ENCODE measurements at regions not wholly inside any gene's neighbourhood (a gene's known extent, or its start where the extent isn't known, plus 50 kb on each side); places are given as distances from the start of the nearest gene placed in this dataset.

DNA sequence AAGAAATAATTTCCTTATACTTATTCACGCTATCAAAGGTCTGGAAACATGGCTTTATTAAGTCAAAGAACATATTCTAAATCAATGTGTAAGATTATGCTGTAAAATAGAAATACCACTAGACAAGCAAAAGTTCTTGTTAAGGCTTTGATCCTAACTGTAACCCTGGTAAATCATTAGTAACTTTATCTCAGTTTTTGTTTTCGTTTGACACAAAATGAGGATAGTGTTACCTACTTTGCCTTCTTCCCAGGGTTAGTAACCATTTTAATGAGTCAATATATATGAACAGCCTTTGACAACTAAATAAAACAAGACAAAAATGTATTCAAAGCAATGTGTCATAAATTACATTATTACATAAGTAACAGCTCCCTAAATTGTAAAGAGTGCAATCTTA lies 1336.3 kb downstream of the FAM181B start:
- TF ChIP-seq, protein P1, sequence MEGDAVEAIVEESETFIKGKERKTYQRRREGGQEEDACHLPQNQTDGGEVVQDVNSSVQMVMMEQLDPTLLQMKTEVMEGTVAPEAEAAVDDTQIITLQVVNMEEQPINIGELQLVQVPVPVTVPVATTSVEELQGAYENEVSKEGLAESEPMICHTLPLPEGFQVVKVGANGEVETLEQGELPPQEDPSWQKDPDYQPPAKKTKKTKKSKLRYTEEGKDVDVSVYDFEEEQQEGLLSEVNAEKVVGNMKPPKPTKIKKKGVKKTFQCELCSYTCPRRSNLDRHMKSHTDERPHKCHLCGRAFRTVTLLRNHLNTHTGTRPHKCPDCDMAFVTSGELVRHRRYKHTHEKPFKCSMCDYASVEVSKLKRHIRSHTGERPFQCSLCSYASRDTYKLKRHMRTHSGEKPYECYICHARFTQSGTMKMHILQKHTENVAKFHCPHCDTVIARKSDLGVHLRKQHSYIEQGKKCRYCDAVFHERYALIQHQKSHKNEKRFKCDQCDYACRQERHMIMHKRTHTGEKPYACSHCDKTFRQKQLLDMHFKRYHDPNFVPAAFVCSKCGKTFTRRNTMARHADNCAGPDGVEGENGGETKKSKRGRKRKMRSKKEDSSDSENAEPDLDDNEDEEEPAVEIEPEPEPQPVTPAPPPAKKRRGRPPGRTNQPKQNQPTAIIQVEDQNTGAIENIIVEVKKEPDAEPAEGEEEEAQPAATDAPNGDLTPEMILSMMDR (IDR thresholded peaks at IDR 0.05; ENCODE audit: low read depth, low read length) = no peak
- Histone ChIP-seq H3K27me3 (ENCODE audit: control insufficient read depth, insufficient read depth, low read length) (no peaks in the 10 kb centered on the region), H3K27ac (ENCODE audit: low read depth, low read length) (no peak overlapping the region), H3K9me3 (ENCODE audit: control insufficient read depth, insufficient read depth, low read length) (no peaks in the 10 kb centered on the region), H3K4me3 (ENCODE audit: low read depth, low read length) (no peak overlapping the region)
- ChIA-PET POLR2A (no interaction called here), CTCF (no interaction called here)
- no peak for DNase-seq (ENCODE audit: low read depth, low spot score)

DNA sequence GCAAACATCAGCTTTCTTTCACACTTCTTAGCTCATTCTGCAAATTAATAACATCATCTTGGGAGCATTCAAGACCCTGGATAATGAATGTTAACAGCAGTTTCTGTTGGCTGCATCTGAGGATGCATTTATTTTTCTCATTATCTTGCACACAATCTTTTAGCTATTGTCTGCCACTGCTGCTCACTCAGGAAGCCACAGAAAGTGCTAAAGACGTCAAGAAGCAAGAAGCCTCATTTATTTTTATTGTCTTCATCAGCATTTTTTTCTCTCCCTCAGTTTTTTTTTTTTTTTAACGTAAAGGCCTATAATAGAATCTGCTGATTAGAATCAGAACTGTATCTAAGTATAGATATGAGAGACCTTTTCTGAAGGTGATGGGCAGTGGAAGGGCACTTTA lies 1339.4 kb downstream of the FAM181B start:
- no peak overlapping the region for H3K27ac ChIP-seq (ENCODE audit: low read depth, low read length)
- TF ChIP-seq, protein P1 (IDR thresholded peaks at IDR 0.05; ENCODE audit: low read depth, low read length) = no peak
- DNase-seq (ENCODE audit: low read depth, low spot score) = no peak
- no peaks in the 10 kb centered on the region for H3K9me3 ChIP-seq (ENCODE audit: control insufficient read depth, insufficient read depth, low read length)
- ChIA-PET POLR2A (no interaction called here), CTCF (no interaction called here)
- no peak overlapping the region for H3K4me3 ChIP-seq (ENCODE audit: low read depth, low read length)
- no peaks in the 10 kb centered on the region for H3K27me3 ChIP-seq (ENCODE audit: control insufficient read depth, insufficient read depth, low read length)

DNA sequence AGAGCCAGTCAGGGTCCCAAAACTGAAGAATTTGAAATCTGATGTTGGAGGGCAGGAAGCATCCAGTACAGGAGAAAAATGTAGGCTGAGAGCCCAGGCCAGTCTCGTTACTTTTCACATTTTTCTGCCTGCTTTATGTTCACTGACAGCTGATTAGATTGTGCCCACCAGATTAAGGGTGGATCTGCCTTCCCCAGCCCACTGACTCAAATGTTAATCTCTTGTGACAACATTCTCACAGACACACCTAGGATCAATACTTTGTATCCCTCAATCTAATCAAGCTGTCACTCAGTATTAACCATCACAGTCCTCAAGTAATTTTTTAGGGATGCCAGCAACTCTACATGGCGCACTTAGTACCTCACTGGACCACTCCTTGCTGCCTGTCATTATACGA lies 1345.3 kb downstream of the FAM181B start:
- no peak for DNase-seq (ENCODE audit: low read depth, low spot score)
- TF ChIP-seq, protein P1 (IDR thresholded peaks at IDR 0.05; ENCODE audit: low read depth, low read length) = no peak
- POLR2A ChIA-PET = no interaction called here
- Histone ChIP-seq H3K27ac (ENCODE audit: low read depth, low read length) (no peak overlapping the region), H3K4me3 (ENCODE audit: low read depth, low read length) (no peak overlapping the region), H3K9me3 (ENCODE audit: control insufficient read depth, insufficient read depth, low read length) (no peaks in the 10 kb centered on the region), H3K27me3 (ENCODE audit: control insufficient read depth, insufficient read depth, low read length) (no peaks in the 10 kb centered on the region)
- CTCF ChIA-PET = no interaction called here

DNA sequence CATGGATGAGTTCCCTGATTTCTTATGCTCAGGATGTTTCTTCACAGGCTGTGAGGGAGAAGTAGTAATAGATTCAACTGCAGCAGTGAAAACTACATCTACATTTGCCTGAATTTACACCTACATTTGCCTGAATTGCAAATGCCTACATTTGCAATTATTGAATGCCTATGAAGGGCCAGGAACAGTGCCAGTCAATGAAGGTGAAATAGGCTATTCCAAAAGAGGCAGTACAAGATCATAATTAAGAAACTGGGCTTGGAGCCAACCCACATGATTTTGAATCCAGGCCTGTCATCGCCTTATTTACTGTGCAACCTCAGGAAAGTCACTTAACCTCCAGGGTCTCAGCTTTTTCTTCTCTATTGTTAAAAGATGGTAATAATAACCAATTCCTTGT lies 1353.3 kb downstream of the FAM181B start:
- Histone ChIP-seq H3K27me3 (ENCODE audit: control insufficient read depth, insufficient read depth, low read length) (no peaks in the 10 kb centered on the region), H3K9me3 (ENCODE audit: control insufficient read depth, insufficient read depth, low read length) (peaks cover 2% of the 10 kb centered on the region; the same call in 1 of the 2 replicates), H3K27ac (ENCODE audit: low read depth, low read length) (no peak overlapping the region), H3K4me3 (ENCODE audit: low read depth, low read length) (no peak overlapping the region)
- CTCF ChIA-PET = no interaction called here
- POLR2A ChIA-PET = no interaction called here
- TF ChIP-seq, protein P1 (IDR thresholded peaks at IDR 0.05; ENCODE audit: low read depth, low read length) = no peak
- DNase-seq (ENCODE audit: low read depth, low spot score) = no peak

DNA sequence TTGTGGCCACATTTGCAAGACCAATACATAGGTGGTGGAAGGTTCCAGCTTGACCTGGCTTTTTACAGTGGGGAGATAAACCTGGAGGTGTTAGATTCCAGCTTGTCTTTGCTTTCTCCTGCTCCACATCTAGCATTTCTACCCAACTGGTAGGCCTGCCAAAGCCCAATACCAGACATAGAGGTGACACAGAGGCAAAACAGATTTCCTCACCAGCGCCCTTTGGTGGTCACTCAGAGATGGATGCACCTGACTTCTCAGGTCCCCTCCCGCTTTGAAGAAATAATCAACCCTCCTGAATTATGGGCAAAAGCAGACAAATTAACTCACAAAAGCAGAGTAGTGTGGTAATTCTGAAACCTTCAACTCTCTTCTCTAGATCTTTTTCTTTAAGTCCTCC lies 1356.2 kb downstream of the FAM181B start:
- ChIA-PET CTCF (no interaction called here), POLR2A (no interaction called here)
- H3K9me3 ChIP-seq (ENCODE audit: control insufficient read depth, insufficient read depth, low read length) = peaks cover 2% of the 10 kb centered on the region; the same call in 1 of the 2 replicates
- TF ChIP-seq, protein P1 (IDR thresholded peaks at IDR 0.05; ENCODE audit: low read depth, low read length) = no peak
- DNase-seq (ENCODE audit: low read depth, low spot score) = no peak
- no peak overlapping the region for H3K27ac ChIP-seq (ENCODE audit: low read depth, low read length)
- H3K27me3 ChIP-seq (ENCODE audit: control insufficient read depth, insufficient read depth, low read length) = no peaks in the 10 kb centered on the region
- H3K4me3 ChIP-seq (ENCODE audit: low read depth, low read length) = no peak overlapping the region
